Endodermal cell (in vitro differentiated cells): ENCODE measurements at regions not wholly inside any gene's neighbourhood (a gene's known extent, or its start where the extent isn't known, plus 50 kb on each side); places are given as distances from the start of the nearest gene placed in this dataset.
"Not testable (repeated sequence)": the region's sequence is repeated elsewhere in the genome, so short reads cannot be mapped to it uniquely, and the experiment has no call there.

ENCODE experiments used
- DNase-seq: peaks from one replicate; pipeline ENCODE4 v3.0.0-alpha.2; 2017
- H3K27ac ChIP-seq: 2 replicates; pipeline ENCODE4 v1.5.1; 2013; ENCODE audit warnings: mild to moderate bottlenecking, low read depth, low read length, moderate library complexity
- H3K27me3 ChIP-seq: 2 replicates; pipeline ENCODE4 v1.6.1; 2013; ENCODE audit warnings: mild to moderate bottlenecking, low read length, moderate library complexity; ENCODE audit not compliant: insufficient read depth, control insufficient read depth, poor library complexity, severe bottlenecking
- H3K36me3 ChIP-seq: 2 replicates; pipeline ENCODE4 v1.7.0; 2013; ENCODE audit warnings: mild to moderate bottlenecking, low read length, moderate library complexity; ENCODE audit not compliant: control insufficient read depth, insufficient read depth
- H3K4me1 ChIP-seq: one replicate; pipeline ENCODE4 v1.7.0; 2013; ENCODE audit warnings: low read length; ENCODE audit not compliant: control insufficient read depth, insufficient read depth
- H3K4me3 ChIP-seq: 2 replicates; pipeline ENCODE4 v1.5.1; 2013; ENCODE audit warnings: mild to moderate bottlenecking, low read length, moderate library complexity
- H3K9ac ChIP-seq: 2 replicates; pipeline ENCODE4 v1.6.1; 2013; ENCODE audit warnings: mild to moderate bottlenecking, low read length, moderate library complexity; ENCODE audit not compliant: poor library complexity, severe bottlenecking; ENCODE audit errors: extremely low read depth
- H3K9me3 ChIP-seq: 2 replicates; pipeline ENCODE4 v1.6.1; 2013; ENCODE audit warnings: mild to moderate bottlenecking, low read length, moderate library complexity; ENCODE audit not compliant: control insufficient read depth
- H3K27ac Mint-ChIP-seq: 2 replicates; pipeline ENCODE4 v1.8.0; 2020; ENCODE audit warnings: mixed read lengths
- H3K27me3 Mint-ChIP-seq: 2 replicates; pipeline ENCODE4 v1.8.0; 2021; ENCODE audit warnings: mild to moderate bottlenecking, mixed read lengths; ENCODE audit not compliant: insufficient read depth
- H3K36me3 Mint-ChIP-seq: 2 replicates; pipeline ENCODE4 v1.8.0; 2020; ENCODE audit warnings: low read depth, mixed read lengths
- H3K4me1 Mint-ChIP-seq: 2 replicates; pipeline ENCODE4 v1.8.0; 2020; ENCODE audit warnings: mixed read lengths
- H3K4me3 Mint-ChIP-seq: 2 replicates; pipeline ENCODE4 v1.8.0; 2020; ENCODE audit warnings: mild to moderate bottlenecking, moderate library complexity, mixed read lengths
- H3K9me3 Mint-ChIP-seq: 2 replicates; pipeline ENCODE4 v1.8.0; 2020; ENCODE audit warnings: mild to moderate bottlenecking, mixed read lengths
- WGBS, 2 experiments: methylation state at CpG; one replicate each; pipeline versions ENCODE4 v1.1.5 to v1.1.7; 2013; ENCODE audit warnings: missing lambda C conversion rate in 2 of 2, mixed read lengths in 1 of 2; ENCODE audit not compliant: insufficient coverage in 1 of 2, insufficient read length in 1 of 2; 5-methylcytosine and 5-hydroxymethylcytosine counted together
- TF ChIP-seq, protein P1 (sequence below): fragments of 200-600 bp; sonication (generic); conservative IDR thresholded peaks from 2 replicates; pipeline ENCODE4 v1.5.0; 2021; ENCODE audit warnings: antibody characterized with exemption, mild to moderate bottlenecking

DNA sequence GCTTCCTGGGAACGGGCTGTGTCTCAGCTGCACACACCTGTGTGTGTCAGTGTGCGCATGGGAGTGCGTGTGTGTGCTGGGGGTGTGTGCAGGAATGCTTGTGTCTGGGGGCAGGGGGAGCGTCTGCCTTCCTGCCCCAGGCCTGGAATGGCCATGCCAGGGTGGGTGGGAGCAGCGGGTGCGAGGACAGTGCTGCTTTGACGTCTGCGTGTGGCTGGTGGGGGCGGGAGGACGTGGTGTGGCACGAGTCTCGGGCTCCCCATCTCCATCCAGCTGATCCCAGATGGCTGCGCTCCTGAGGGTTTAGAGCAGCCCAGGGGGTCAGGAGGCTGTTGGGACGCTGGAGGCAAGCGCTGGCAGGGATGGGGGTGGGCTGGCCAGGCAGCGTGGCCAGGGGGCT lies 80.6 kb downstream of the TMEM121 start:
- not testable (repeated sequence) for H3K36me3 Mint-ChIP-seq, H3K27me3 ChIP-seq, DNase-seq, H3K4me1 ChIP-seq, H3K4me3 ChIP-seq, H3K9me3 ChIP-seq, H3K27ac ChIP-seq, H3K27ac Mint-ChIP-seq, H3K27me3 Mint-ChIP-seq, H3K4me1 Mint-ChIP-seq, H3K4me3 Mint-ChIP-seq, H3K9ac ChIP-seq, H3K36me3 ChIP-seq
- H3K9me3 Mint-ChIP-seq: peaks cover 42% of the 10 kb centered on the region
- WGBS, 2 experiments: 67 to 80% methylated on average over 3 to 11 of the region's 16 CpGs

DNA sequence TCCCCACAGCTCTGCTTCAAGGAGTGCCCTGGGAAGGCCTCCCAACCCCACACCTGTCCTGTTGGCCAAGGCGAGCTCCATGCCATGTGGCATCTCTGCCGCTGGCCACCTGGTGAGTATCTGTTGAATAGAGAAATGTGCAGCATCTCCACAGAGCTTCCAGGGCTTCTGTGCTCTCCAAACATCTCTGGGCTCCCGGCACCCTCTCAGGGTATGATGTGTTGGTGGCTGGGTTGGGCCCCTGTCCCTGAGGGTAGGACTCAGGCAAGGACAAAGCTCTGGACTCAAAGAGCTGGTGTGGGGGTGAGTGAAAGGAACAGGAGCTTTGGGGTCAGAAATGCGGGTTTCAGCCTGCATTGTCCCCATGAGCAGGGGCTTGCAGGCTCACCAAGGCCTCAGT lies 88.6 kb downstream of the TMEM121 start:
- not testable (repeated sequence) for H3K4me1 Mint-ChIP-seq, H3K27ac ChIP-seq, H3K4me3 Mint-ChIP-seq, H3K27me3 Mint-ChIP-seq, H3K27me3 ChIP-seq, H3K27ac Mint-ChIP-seq, H3K9ac ChIP-seq, H3K9me3 ChIP-seq, DNase-seq, H3K36me3 ChIP-seq, H3K4me3 ChIP-seq, H3K4me1 ChIP-seq
- no CpG with 5 or more reads among the region's 4 CpGs for WGBS, 2 experiments
- peaks cover 57% of the 10 kb centered on the region for H3K9me3 Mint-ChIP-seq
- peaks cover 12% of the 10 kb centered on the region for H3K36me3 Mint-ChIP-seq

DNA sequence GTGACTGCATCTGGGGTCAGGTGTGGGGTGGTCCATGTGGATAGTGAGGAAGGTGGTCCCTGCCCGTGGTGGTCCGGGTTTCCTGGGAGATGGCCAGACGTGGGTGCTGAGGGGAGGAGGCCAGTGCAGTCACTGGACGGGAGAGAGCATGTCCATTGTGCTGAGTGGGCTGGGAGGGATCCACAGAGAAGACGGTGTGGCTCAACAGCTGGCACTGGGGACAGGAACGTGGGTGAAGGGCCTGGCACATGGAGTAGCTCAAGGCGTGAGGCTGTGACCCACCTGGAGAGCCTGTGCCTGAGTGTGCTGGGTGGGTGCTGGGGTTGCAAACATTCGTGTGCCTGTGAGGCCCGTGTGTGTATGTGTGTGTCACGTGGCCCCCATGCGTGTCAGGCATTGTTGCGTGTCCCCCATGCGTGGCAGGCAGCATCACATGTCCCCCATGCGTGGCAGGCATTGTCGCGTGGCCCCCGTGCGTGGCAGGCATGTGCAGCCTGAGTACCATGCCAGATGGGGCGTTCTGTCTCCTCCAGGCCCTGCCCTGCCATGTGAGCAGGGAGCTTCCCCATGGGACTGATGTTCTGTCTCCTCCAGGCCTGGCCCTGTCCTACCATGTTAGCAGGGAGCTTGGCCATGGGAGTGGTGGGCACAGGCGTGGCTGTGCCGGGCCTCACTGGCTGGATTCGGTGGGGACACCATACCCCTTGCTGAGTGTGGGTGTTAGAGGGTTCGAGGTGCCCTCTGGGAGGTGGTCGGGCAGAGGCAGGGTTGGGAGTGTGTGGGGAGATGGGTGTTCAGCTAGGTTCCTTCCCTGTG lies 89.8 kb downstream of the TMEM121 start:
- peaks cover 12% of the 10 kb centered on the region for H3K36me3 Mint-ChIP-seq
- H3K27ac ChIP-seq, H3K36me3 ChIP-seq, H3K27ac Mint-ChIP-seq, H3K9me3 ChIP-seq, DNase-seq, H3K4me3 Mint-ChIP-seq, H3K27me3 ChIP-seq, H3K4me1 ChIP-seq, H3K4me3 ChIP-seq, H3K9ac ChIP-seq, H3K27me3 Mint-ChIP-seq, H3K4me1 Mint-ChIP-seq: not testable (repeated sequence)
- peaks cover 57% of the 10 kb centered on the region for H3K9me3 Mint-ChIP-seq
- 70 to 75% methylated on average over 12 to 24 of the region's 24 CpGs for WGBS, 2 experiments

DNA sequence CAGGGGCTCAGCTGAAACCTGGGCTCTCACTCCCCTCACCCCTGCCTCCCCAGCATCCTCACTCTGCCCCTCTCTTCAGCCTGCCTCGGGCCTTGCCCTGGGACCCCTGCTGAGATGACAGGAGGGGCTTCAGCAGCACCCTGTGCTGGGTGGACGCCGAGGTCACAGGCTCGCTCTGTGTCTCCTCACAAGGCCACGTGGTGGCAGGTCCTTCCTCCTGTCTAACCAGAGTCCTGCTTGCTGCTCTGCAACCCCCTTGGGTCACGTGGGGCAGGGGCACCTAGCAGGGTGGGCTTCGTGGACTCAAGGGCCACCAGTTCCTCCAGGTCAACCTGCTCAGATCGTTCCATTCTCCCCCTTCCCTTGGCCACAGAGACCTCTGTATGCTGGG lies 90.4 kb downstream of the TMEM121 start:
- no peaks in the 10 kb centered on the region for H3K4me1 Mint-ChIP-seq
- no peak overlapping the region for H3K4me3 ChIP-seq
- H3K4me3 Mint-ChIP-seq: no peak overlapping the region
- no peak overlapping the region for H3K27ac Mint-ChIP-seq
- TF ChIP-seq, protein P1, sequence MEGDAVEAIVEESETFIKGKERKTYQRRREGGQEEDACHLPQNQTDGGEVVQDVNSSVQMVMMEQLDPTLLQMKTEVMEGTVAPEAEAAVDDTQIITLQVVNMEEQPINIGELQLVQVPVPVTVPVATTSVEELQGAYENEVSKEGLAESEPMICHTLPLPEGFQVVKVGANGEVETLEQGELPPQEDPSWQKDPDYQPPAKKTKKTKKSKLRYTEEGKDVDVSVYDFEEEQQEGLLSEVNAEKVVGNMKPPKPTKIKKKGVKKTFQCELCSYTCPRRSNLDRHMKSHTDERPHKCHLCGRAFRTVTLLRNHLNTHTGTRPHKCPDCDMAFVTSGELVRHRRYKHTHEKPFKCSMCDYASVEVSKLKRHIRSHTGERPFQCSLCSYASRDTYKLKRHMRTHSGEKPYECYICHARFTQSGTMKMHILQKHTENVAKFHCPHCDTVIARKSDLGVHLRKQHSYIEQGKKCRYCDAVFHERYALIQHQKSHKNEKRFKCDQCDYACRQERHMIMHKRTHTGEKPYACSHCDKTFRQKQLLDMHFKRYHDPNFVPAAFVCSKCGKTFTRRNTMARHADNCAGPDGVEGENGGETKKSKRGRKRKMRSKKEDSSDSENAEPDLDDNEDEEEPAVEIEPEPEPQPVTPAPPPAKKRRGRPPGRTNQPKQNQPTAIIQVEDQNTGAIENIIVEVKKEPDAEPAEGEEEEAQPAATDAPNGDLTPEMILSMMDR: no peak
- H3K27ac ChIP-seq: no peak overlapping the region
- no peak overlapping the region for H3K9ac ChIP-seq
- 17 to 55% methylated on average over 1 to 8 of the region's 8 CpGs for WGBS, 2 experiments
- no peaks in the 10 kb centered on the region for H3K36me3 ChIP-seq
- no peaks in the 10 kb centered on the region for H3K27me3 Mint-ChIP-seq
- peaks cover 59% of the 10 kb centered on the region for H3K9me3 Mint-ChIP-seq
- DNase-seq: no peak
- H3K27me3 ChIP-seq: no peaks in the 10 kb centered on the region
- H3K9me3 ChIP-seq: peaks cover 9% of the 10 kb centered on the region
- H3K36me3 Mint-ChIP-seq: peaks cover 12% of the 10 kb centered on the region
- no peaks in the 10 kb centered on the region for H3K4me1 ChIP-seq
